GM19239 (cell line): ENCODE measurements at regions not wholly inside any gene's neighbourhood (a gene's known extent, or its start where the extent isn't known, plus 50 kb on each side); places are given as distances from the start of the nearest gene placed in this dataset.
A peak's percentile ranks its signal among the peaks of the same experiment; 100 is the strongest.

ENCODE experiments used
- DNase-seq: peaks from one replicate; pipeline ENCODE4 v3.0.0; 2011; ENCODE audit warnings: low spot score; ENCODE audit not compliant: insufficient read length
- FAIRE-seq: peaks from 2 replicates; lab custom pipeline; 2011; peaks lifted over from hg19 to GRCh38; lab: Jason Lieb, UNC

DNA sequence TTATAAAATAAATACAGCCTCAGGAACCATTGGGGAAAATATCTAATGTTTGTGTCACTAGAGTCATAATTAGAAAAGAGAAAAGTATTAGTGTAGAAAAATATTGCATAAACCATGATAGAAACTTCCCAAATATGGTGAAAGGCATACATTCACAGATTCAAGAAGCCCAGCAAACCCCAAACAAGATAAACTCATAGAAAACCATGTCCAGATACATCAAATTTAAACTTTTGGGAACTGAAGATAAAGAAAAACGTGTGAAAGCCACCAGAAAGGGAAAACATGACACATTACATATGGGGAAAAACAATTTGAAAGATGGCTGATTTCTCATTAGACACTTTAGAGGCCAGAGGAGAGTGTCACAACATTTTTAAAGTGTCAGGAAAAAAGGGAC, 236.5 kb upstream of the FN1 start:
- FAIRE-seq (no peak), DNase-seq (no peak)

DNA sequence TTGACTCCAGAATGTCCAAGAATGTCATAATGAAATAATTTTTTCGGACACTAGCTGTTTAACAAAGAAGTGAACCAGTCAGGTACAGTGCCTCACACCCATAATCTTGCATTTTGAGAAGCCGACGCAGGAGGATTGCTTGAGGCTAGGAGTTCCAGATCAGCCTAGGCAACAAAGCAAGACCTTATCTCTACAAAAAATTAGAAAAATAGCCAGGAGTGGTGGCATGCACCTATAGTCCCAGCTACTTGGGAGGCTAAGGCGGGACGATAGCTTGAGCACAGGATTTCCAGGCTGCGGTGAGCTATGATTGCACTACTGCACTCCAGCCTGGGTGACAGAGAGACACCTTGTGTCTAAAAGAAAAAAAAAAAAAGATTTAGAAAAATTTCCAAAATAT, 235.8 kb upstream of the FN1 start:
- FAIRE-seq (no peak), DNase-seq (no peak)

DNA sequence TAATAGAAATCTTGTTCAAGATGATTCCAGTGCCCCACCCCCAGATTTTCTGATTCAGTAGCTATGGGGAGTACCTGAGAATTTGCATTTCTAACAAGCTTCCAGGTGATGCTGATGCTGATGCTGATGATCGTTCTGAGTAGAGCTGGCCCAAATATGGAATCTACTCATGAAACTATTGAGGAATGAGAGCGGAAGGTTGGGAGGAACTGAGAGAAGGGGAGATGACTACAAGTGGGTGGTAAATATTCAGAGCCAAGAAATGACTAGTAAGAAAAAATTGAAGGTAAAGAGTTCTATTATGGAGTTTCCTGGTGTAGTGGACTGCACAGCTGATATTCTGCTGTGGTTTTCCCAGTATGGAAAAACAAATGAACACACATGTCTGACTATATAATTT, 235.4 kb upstream of the FN1 start:
- FAIRE-seq = no peak

DNA sequence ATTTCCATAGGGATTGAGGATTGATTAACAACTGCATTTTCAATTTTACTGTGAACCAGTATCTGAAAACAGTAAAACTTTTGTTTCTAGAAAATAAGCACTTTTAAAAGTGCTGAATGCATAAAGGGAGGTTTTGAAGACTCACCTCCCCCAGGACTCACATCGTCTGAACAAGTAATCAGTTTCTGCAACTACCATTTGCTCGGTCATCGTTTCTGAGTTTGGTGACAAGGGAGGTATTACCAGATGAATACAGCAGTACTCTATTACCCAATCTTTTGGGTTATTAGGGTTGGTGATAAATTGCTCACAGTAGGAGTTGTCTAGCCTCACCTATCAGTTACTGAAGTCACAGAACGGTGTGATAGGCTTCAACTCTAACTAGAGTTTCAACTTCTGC, 234.5 kb upstream of the FN1 start:
- no peak for DNase-seq
- FAIRE-seq = no peak

More for the DNA sequence above, 235.4 kb upstream of the FN1 start:
- DNase-seq = no peak

DNA sequence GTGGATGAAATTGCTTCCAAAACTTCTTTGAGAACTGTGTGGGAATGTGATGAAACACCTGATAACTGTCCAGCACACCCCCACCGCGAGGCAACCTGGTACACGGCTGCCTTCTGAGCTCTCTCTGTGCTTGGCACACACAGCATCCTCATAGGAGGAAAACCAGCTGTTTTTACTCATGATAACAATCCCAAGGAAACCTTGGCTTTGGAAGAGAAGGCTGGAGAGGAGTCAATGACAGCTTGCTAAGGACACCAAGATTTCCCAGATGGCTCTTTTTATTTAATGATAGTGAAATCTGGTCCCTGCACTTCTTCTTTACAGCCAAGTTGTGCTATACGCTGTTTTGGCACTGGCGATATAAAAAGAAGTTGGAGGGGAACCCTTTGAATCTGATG, 232.5 kb upstream of the FN1 start:
- DNase-seq = no peak
- no peak for FAIRE-seq

DNA sequence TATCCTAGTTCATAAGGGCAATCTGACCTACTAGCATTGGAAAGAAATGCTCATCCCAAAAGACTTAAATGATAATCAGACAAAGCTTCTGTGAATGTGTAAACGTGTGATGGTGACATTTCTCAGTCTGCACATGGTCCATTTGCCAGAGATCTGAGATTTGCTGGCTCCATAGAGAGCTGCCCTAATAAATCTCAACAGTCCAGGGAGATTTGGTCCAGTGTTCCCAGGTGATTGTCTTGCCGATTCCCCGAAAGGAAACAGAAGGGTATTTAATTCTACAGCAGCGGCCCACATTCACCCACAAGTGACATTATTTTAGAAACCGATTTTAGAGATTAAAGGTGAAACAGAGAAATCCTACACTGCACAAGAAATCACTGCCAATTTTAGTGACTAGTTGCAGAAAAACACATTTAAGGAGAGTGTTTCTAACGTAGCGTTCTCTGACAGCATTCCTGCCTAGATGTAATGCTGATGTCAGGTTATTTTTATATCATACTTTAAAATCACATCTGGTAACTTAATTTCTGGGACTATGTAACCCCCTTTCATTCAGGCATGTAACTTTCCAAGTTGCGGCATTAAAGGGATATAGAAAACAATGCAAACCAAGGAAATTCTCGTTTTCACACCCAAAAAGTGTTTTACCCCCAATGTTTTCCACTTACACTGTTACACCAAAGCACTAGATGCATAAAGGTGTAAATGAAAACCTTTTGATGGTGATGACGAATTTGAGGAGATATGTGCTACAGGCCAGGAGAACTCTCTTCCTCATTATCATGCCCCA, 231.9 kb upstream of the FN1 start:
- FAIRE-seq = no peak
- no peak for DNase-seq

DNA sequence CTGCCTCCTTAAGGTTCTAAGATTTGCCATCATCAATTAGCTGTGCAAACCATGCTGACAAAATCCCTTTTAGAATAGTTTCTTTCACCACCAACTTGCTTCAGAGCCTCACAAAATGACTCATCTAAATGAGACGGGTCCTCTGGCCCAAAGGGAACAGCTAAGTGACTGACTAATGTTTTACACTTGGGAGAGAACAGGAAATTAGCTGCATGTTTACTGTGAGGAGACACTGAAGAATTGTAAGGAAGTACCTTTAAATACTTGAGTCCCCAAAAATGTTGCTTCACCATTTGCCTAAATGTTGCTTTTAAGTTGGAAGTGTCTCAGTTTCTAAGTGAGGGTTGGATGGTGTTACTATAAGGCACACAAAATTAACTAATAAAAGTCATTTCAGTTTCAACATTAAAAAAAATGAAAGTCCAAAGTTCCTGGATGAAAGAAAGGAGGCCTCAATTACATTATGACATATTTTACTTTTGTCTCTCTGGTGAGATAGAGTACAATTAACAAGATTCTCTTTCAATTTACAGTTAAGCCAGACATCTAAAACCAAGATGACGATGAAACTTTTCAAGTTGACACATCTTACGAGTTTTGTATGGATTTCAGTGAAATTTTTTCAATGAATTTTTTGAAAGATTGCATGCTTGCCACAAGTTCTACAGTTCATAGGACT, 229.1 kb upstream of the FN1 start:
- no peak for DNase-seq

DNA sequence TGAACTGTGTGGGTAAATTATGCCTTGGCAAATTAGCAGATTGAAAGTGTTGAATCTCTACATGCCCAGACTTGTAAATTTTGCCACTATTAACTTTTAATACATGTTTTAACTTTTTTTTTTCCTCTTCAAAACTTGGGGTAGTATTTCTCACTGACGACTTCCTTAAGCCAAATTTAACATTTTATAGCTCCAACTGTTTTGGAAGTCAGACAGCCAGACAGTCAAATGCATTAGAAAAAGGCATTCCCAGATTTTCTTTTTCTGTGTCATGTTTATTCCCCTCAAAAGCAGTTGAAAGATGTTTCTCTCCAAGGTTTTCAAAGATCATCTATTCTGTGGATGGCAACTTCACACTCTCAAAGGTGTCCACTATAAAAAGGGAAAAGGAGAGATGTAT, 226.8 kb upstream of the FN1 start:
- no peak for FAIRE-seq
- no peak for DNase-seq

More for the DNA sequence above, 229.1 kb upstream of the FN1 start:
- FAIRE-seq = peak; percentile 35

DNA sequence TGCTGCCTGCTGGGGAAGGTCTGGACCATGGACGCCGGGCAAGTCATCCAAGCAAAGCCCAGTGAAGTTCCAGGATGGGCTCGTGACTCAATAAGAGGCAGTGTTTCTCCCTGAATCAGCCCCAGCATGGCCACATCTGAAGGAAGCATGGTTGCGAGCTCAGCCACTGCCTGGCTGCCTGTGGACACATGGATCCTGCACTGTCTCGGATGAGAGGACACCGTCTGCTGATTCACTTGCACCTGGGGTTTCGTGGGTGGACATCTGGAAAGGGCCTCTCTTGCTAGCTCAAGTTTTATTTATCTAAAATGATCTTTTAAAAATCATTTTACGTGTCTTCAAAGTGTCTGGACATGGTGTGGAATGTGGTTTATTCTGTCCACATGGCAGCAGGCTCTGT, 224.8 kb upstream of the FN1 start:
- DNase-seq (no peak), FAIRE-seq (no peak)

DNA sequence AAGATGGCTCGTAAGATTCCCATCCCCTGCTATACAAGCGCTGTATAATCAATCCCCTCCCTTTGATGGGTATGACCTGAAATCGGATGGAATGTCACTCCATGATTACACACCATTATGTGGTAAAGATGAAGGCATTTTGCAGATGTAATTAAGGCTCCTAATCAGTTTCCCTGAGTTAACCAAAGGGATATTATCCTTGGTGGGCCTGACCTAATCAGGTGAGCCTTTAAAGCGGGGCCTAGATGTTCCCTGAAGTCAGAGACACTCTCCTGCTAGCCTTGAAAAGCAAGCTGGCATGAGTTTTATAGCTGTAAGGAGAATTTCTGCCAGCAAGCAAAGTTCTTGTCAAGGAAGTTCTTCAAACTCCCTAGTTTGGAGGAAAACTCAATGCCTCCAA, 223.8 kb upstream of the FN1 start:
- FAIRE-seq = no peak

DNA sequence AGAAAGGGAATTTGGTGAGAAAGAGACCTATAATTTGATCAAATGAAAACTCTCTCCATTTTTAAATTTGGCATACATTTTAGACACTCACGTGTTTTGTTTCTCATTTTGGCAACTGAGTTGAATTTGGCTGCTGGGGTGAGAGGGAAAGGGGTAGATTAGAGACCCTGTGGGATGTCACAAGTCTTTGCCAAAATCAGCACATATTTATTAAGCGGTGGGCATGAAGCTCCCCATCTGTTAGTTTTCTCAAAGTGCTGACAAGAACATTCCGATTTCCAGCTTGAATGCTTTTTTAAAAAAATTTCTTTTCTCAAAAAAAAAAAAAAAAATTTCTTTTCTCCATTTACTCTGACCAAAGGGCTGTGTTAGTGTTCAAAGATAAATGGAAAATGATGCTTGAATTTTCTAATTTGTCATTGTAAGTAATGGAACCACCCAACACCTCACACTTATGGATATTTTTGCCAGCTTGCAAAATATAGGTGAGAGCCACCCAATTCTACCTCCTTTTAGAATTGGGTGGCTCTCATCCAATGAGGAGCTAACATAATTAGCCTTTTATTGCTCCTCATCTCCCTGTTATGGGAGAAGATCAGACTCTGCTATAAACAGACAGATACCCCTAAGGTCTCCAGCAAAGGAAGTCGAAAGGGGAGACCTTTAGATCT, 222.9 kb upstream of the FN1 start:
- DNase-seq (no peak), FAIRE-seq (no peak)

More for the DNA sequence above, 223.8 kb upstream of the FN1 start:
- DNase-seq = no peak

DNA sequence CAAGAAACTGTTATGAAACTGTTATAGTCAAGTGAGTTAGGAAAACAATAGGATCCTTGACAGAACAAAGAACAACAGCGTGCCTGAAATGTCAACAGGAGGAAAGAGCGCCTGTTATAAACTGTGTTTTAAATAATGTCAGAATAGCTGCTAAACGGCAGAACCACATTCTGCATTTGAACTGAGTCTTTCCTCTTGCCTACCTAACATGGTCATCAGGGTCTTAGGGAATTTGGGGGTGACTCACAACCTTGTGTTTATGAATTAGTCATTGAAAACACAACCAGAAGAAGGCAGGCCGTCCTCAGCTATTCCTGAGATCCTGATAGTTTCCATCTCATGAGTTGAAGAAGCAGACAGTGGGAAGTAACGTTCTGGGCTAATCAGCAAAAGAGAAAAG, 222.0 kb upstream of the FN1 start:
- DNase-seq (no peak), FAIRE-seq (no peak)

DNA sequence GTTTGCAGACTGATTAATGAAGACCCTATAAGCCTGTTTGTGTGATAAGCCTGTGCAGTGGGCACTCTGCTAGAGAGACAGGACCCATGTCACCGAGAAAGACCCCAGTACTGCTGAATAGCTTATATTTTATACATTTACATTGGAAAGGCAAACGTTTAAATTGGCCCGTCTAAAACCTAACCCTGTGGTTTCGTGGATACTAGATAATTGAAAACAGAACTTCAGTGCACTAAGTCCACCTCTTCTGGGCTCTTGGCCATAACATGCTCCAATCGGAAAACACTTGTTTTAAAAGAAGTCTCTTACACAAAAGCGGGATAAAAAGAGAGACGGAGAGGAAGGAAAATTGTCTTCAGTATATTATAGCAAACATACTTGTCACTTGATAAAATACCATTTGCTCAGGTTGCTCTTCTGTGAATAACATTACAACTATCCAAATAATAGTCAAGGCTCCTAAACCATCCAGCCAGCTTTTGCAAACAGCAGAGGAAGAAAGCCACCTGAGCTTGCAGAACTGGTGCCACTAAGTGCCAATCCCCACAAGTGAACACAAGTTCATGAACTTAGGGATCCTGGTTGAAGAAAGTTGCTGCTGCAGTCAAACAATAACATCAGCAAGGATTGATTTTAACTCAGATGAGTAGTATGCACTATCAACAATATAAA, 218.4 kb upstream of the FN1 start:
- FAIRE-seq = no peak

DNA sequence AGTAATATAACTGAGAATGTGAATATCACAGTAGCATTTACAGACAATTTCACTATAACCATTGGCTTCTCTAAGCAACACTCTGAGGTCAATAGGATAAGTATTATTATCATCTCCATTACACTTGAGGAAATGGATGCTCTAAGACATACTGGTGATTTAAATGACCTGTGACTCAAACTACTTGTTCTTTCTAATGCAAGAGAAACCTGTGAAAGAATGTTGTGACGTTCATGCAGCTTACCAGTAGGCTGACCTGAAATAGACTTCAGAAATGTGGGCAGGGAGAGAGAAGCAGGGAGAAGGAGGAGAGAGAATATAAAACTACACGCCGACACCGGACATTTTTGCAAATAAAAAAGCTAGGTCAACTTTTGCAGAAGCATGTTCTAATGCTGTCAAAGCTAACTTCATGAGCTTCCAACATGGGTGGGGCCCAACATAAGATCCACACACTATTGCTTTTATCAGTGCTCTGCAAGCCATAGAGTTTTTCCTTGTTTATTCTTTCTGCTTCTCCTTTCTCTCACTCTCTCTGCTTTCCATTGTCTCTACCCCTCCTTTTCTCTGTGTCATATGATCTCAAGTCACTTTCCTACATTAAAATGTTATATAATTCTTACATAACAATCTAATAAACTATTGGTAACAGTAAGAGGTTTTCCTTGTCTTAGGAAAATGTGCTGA, 217.6 kb upstream of the FN1 start:
- FAIRE-seq = no peak

More for the DNA sequence above, 218.4 kb upstream of the FN1 start:
- DNase-seq = no peak

DNA sequence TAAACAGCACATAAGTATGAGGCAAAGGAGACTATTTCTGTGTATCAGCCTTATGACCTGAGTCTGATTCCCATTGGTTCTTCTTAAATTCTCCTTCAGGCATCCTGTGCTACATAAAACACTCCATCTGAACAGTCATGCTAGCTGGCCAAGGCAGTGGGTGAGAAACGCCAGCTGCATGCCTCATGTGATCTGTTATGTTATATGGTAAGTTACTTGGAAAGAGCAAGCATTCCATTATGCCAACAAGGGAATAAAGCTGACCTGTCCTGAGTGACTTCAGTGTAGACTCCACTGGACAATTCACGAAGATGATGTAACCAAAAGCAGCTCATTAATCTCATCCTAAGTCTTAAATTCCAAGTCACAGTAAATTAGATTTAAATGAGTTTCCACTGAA, 216.5 kb upstream of the FN1 start:
- FAIRE-seq (no peak), DNase-seq (no peak)

More for the DNA sequence above, 217.6 kb upstream of the FN1 start:
- no peak for DNase-seq

DNA sequence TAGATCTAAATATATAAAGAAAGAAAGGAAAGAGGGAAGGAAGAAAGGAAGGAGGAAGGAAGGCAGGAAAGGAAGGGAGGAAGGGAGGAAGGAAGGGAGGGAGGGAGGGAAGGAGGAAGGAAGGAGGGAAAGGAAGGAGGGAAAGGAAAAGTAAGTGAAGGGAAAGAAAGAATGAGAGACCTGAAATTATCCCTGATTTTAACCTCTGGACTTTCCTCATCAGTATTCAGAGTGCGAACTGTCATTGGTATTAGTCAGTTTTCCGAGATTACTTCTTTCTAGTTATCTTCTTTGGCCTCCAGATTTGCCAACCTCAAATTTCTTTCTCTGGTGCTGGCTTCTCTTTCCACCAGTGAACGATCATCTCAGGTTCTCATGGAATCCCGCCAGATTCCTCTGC, 215.5 kb upstream of the FN1 start:
- FAIRE-seq = no peak
- no peak for DNase-seq

DNA sequence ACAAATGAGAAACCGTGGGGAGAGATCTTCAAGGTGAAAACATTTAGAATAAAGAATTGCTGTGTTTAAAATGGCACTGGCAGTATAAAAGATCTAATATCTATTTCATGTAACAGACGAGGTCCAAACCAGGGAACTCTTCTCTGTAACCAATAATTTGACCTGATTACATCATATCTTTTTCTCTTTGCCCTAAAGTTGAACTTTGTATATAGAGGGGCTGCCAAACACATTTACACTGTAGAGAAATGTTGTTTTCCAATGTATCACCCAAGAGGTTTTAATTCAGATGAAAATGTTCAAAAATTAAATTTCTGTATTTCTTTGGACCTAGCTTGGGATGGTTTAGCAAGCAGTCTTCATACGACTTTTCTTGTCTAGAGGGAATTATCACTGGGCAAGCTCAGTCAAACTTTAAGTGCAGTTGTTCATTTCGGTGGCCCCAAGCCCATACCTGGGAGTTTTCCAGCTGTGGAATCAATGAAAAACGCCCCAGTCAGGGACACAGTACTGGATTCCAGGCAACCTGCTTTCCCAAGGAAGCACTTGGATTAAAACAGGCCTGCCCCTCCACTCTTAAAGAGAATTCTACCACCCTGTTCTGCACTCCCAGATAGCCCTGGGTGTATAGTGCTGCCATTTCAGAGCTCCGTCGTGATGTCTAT, 208.5 kb upstream of the FN1 start:
- FAIRE-seq (no peak), DNase-seq (no peak)

DNA sequence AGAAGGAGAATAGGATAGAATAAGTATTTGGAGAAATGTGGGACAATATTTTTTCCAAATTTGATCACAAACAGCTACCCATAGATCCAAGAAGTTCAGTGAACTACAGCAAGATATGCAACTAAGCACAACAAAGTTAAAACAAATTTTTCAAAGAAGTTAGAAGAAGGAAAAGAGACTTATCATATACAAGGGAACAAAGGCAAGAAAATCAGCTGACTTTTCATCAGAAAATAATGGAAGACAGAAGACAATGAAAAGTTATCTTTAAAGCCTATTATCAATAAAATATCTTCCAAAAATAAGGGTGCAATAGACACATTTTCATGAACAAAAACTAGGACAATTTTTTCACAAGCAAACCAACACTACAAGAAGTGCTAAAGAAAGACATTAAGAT, 202.8 kb upstream of the FN1 start:
- FAIRE-seq (no peak), DNase-seq (no peak)

DNA sequence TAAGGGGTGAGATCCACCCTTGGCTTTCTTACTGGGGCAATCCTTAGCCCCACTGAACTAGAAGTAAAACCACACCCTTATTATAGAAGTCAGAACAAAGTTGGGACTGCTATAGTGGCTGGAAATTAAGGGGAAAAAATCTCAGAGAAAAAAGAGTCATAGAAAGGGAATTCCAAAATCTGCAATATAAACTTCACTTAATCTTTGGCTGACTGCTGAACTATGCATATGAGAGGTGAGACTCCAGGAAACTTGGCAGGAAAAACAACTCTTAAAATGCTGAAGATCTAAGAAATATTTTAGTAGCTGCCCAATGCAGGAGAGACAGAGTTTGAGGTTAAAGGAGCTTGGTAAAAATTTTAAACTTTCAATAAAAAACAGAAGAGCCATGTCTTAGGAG, 201.8 kb upstream of the FN1 start:
- no peak for FAIRE-seq

DNA sequence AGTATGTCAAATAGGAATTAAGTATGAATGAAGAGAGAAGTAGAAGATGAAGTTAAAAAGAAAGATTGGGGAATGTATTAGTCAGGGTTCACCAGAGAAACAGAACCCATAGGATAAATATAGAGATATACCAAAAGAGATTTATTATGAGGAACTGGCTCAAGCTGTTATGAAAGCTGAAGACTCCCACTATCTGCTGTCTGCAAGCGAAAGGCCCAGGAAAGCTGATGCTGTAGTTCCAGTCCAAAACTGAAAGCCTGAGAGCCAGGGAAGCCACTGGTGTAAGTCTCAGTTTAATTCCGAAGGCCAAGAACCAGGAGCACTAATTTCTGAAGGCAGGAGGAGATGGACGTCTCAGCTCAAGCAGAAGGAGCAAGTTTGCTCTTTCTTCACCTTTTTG, 200.9 kb upstream of the FN1 start:
- no peak for FAIRE-seq

More for the DNA sequence above, 201.8 kb upstream of the FN1 start:
- DNase-seq = no peak

More for the DNA sequence above, 200.9 kb upstream of the FN1 start:
- DNase-seq = no peak
